ENCODE measurements at regions not wholly inside any gene's neighbourhood (a gene's known extent, or its start where the extent isn't known, plus 50 kb on each side); places are given as distances from the start of the nearest gene placed in this dataset.

DNA sequence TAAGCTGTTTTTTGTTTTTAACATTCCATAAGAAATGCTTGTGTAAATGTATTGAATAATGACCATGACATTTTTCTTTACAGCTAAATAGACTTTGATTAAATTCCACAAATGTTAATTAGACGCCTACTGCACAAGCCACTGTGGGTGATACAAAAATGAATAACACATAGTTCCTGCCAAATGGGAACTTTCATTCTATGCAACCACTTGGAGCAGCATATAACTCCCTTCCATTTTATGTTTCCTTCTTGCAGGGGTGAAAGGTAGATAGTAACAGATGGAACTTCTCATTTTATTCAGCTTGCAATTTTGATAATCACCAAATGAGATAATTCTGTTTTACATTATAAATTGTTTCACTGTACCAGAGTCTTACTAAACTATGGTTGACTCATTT is 70.0 kb upstream of the THUMPD2 start:
- FAIRE-seq: no peak

DNA sequence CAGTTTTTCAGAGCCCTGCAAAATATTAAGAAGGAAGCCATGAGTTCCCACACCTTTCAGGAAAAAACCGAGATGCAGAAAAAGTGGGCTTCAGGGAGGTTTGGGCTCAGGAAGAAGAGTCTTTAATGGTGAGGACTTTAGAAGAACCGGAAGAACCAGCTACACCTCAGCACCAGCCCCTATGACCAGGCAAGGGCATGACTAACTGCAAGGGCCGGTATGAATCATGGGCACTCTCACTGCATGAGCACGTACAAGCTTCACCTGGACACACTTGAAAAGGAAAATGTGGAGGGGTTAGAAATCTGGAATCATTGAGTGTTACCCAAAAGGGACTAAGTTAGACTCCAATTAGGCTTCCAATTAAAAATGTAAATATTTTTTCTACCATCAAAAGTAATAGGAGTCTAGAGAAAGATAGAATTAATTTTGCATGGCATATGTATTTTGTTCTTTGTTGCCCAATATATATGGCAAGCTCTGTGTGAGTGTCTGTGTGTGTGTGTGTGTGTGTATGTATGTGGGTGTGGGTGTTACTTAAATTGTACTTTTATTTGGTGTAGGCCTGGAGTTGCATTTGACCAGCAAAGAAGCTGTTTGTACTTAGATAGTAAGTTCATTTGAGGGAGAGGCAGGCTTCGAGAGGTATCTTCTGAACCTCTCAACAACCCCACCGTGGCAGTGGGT is 66.5 kb upstream of the THUMPD2 start:
- ChIA-PET RAD21 (ENCODE audit: unreplicated experiment) (no interaction called here), POLR2A (no interaction called here), SMC1A (ENCODE audit: uncharacterized antibody, unreplicated experiment) (no interaction called here), CTCF (interaction anchor here (3.1 kb wide), 1 partner anchor 8 kb away, joined by 16 read pairs; no protein-coding TSS in a partner anchor)
- H3K4me1 ChIP-seq (ENCODE audit: control insufficient read depth, insufficient read depth, low read length): no peaks in the 10 kb centered on the region
- no peak overlapping the region for H3K4me3 ChIP-seq
- no peaks in the 10 kb centered on the region for H3K27me3 ChIP-seq (replicated peaks in 1 of 2; ENCODE audit: control insufficient read depth in 2 of 2, insufficient read depth in 2 of 2, low read length in 1 of 2)
- DNase-seq (ENCODE audit: low read depth, low spot score) (no peak), ATAC-seq (no peak), FAIRE-seq (no peak)
- intact Hi-C loops (cut with micrococcal nuclease; ENCODE audit: unreplicated experiment) (no loop called here), in situ Hi-C loops (cut with MboI) (no loop called here)
- H3K27ac ChIP-seq (ENCODE audit: control insufficient read depth, insufficient read depth): no peak overlapping the region
- no TSS peak for BruUV-seq (replicated peaks)
- no peak overlapping the region for H3K4me2 ChIP-seq (ENCODE audit: control insufficient read depth, insufficient read depth)
- no peaks in the 10 kb centered on the region for H3K79me2 ChIP-seq (ENCODE audit: control insufficient read depth, insufficient read depth, low read length)
- WGBS (ENCODE audit: insufficient coverage, insufficient replicate concordance, low lambda C conversion rate, missing lambda C conversion rate): 42% methylated on average over 6 of the region's 6 CpGs
- no peak overlapping the region for H3K9ac ChIP-seq (ENCODE audit: control insufficient read depth, insufficient read depth, low read length)
- no peaks in the 10 kb centered on the region for H3K36me3 ChIP-seq (ENCODE audit: control insufficient read depth in 2 of 2, insufficient read depth in 2 of 2, low read length in 1 of 2)
- H4K20me1 ChIP-seq (ENCODE audit: control insufficient read depth, insufficient read depth): no peaks in the 10 kb centered on the region
- H2AFZ ChIP-seq (ENCODE audit: control insufficient read depth, low read depth, low read length): no peak overlapping the region
- H3K9me3 ChIP-seq (replicated peaks; ENCODE audit: control insufficient read depth, insufficient read depth, low read length): no peaks in the 10 kb centered on the region
- TF ChIP-seq EZH2 (IDR thresholded peaks at IDR 0.05; ENCODE audit: borderline replicate concordance, control insufficient read depth, low read depth, low read length): no peak
- TF ChIP-seq, protein P1, sequence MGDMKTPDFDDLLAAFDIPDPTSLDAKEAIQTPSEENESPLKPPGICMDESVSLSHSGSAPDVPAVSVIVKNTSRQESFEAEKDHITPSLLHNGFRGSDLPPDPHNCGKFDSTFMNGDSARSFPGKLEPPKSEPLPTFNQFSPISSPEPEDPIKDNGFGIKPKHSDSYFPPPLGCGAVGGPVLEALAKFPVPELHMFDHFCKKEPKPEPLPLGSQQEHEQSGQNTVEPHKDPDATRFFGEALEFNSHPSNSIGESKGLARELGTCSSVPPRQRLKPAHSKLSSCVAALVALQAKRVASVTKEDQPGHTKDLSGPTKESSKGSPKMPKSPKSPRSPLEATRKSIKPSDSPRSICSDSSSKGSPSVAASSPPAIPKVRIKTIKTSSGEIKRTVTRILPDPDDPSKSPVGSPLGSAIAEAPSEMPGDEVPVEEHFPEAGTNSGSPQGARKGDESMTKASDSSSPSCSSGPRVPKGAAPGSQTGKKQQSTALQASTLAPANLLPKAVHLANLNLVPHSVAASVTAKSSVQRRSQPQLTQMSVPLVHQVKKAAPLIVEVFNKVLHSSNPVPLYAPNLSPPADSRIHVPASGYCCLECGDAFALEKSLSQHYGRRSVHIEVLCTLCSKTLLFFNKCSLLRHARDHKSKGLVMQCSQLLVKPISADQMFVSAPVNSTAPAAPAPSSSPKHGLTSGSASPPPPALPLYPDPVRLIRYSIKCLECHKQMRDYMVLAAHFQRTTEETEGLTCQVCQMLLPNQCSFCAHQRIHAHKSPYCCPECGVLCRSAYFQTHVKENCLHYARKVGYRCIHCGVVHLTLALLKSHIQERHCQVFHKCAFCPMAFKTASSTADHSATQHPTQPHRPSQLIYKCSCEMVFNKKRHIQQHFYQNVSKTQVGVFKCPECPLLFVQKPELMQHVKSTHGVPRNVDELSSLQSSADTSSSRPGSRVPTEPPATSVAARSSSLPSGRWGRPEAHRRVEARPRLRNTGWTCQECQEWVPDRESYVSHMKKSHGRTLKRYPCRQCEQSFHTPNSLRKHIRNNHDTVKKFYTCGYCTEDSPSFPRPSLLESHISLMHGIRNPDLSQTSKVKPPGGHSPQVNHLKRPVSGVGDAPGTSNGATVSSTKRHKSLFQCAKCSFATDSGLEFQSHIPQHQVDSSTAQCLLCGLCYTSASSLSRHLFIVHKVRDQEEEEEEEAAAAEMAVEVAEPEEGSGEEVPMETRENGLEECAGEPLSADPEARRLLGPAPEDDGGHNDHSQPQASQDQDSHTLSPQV (IDR thresholded peaks at IDR 0.05): no peak
- TF ChIP-seq MEF2B (IDR thresholded peaks at IDR 0.05; ENCODE audit: partially characterized antibody, poor library complexity, severe bottlenecking): no peak
- TF ChIP-seq, protein P2, sequence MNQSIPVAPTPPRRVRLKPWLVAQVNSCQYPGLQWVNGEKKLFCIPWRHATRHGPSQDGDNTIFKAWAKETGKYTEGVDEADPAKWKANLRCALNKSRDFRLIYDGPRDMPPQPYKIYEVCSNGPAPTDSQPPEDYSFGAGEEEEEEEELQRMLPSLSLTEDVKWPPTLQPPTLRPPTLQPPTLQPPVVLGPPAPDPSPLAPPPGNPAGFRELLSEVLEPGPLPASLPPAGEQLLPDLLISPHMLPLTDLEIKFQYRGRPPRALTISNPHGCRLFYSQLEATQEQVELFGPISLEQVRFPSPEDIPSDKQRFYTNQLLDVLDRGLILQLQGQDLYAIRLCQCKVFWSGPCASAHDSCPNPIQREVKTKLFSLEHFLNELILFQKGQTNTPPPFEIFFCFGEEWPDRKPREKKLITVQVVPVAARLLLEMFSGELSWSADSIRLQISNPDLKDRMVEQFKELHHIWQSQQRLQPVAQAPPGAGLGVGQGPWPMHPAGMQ (IDR thresholded peaks at IDR 0.05; ENCODE audit: borderline replicate concordance): no peak
- no peak for TF ChIP-seq RAD21 (IDR thresholded peaks at IDR 0.05; ENCODE audit: insufficient read depth, low read depth, low read length)
- TF ChIP-seq, protein P3, sequence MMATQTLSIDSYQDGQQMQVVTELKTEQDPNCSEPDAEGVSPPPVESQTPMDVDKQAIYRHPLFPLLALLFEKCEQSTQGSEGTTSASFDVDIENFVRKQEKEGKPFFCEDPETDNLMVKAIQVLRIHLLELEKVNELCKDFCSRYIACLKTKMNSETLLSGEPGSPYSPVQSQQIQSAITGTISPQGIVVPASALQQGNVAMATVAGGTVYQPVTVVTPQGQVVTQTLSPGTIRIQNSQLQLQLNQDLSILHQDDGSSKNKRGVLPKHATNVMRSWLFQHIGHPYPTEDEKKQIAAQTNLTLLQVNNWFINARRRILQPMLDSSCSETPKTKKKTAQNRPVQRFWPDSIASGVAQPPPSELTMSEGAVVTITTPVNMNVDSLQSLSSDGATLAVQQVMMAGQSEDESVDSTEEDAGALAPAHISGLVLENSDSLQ (IDR thresholded peaks at IDR 0.05): no peak
- TF ChIP-seq RBBP5 (conservative IDR thresholded peaks at IDR 0.05): no peak
- TF ChIP-seq BACH1 (IDR thresholded peaks at IDR 0.05; ENCODE audit: borderline replicate concordance): no peak

More for the DNA sequence above, 70.0 kb upstream of the THUMPD2 start:
- DNase-seq (ENCODE audit: low read depth, low spot score) (no peak), ATAC-seq (no peak)
- no peaks in the 10 kb centered on the region for H4K20me1 ChIP-seq (ENCODE audit: control insufficient read depth, insufficient read depth)
- H2AFZ ChIP-seq (ENCODE audit: control insufficient read depth, low read depth, low read length): no peak overlapping the region
- no peaks in the 10 kb centered on the region for H3K9me3 ChIP-seq (replicated peaks; ENCODE audit: control insufficient read depth, insufficient read depth, low read length)
- H3K4me1 ChIP-seq (ENCODE audit: control insufficient read depth, insufficient read depth, low read length): peaks cover 8% of the 10 kb centered on the region
- no peaks in the 10 kb centered on the region for H3K79me2 ChIP-seq (ENCODE audit: control insufficient read depth, insufficient read depth, low read length)
- H3K27ac ChIP-seq (ENCODE audit: control insufficient read depth, insufficient read depth): no peak overlapping the region
- H3K4me2 ChIP-seq (ENCODE audit: control insufficient read depth, insufficient read depth): no peak overlapping the region
- in situ Hi-C loops (cut with MboI): no loop called here
- no peaks in the 10 kb centered on the region for H3K27me3 ChIP-seq (replicated peaks in 1 of 2; ENCODE audit: control insufficient read depth in 2 of 2, insufficient read depth in 2 of 2, low read length in 1 of 2)
- ChIA-PET SMC1A (ENCODE audit: uncharacterized antibody, unreplicated experiment) (interaction anchor here (2.2 kb wide), 1 partner anchor 13 kb away, joined by 4 read pairs; no protein-coding TSS in a partner anchor), POLR2A (interaction anchor here (0.5 kb wide), 1 partner anchor 940 kb away, joined by 6 read pairs; no protein-coding TSS in a partner anchor), RAD21 (ENCODE audit: unreplicated experiment) (no interaction called here), CTCF (interaction anchor here (1.3 kb wide), 1 partner anchor 11 kb away, joined by 6 read pairs; no protein-coding TSS in a partner anchor)
- no peaks in the 10 kb centered on the region for H3K36me3 ChIP-seq (ENCODE audit: control insufficient read depth in 2 of 2, insufficient read depth in 2 of 2, low read length in 1 of 2)
- no TSS peak for BruUV-seq (replicated peaks)
- 18% methylated on average over 1 of the region's 1 CpG for WGBS (ENCODE audit: insufficient coverage, insufficient replicate concordance, low lambda C conversion rate, missing lambda C conversion rate)
- no peak overlapping the region for H3K9ac ChIP-seq (ENCODE audit: control insufficient read depth, insufficient read depth, low read length)
- TF ChIP-seq RELA (IDR thresholded peaks at IDR 0.05; ENCODE audit: borderline replicate concordance, partially characterized antibody): no peak
- no peak for TF ChIP-seq STAT3 (IDR thresholded peaks at IDR 0.05; ENCODE audit: low read depth, low read length)
- intact Hi-C loops (cut with micrococcal nuclease; ENCODE audit: unreplicated experiment): no loop called here
- H3K4me3 ChIP-seq: no peak overlapping the region

All from GM12878 (cell line).